Muscle of leg (tissue), 3 donors: ENCODE measurements at regions not wholly inside any gene's neighbourhood (a gene's known extent, or its start where the extent isn't known, plus 50 kb on each side); places are given as distances from the start of the nearest gene placed in this dataset.
A peak's percentile ranks its signal among the peaks of the same experiment; 100 is the strongest.

Experiments
- DNase-seq: peaks from one replicate; pipeline ENCODE4 v3.0.0; 2013
- H3K27ac ChIP-seq: one replicate; pipeline ENCODE4 v1.5.1; 2013; ENCODE audit warnings: mild to moderate bottlenecking, low read length, control low read depth
- H3K27me3 ChIP-seq: one replicate; pipeline ENCODE4 v1.6.1; 2013; ENCODE audit warnings: low read length; ENCODE audit not compliant: control insufficient read depth, insufficient read depth
- H3K36me3 ChIP-seq: one replicate; pipeline ENCODE4 v1.6.1; 2013; ENCODE audit warnings: low read length; ENCODE audit not compliant: control insufficient read depth, insufficient read depth
- H3K4me1 ChIP-seq: one replicate; pipeline ENCODE4 v1.6.1; 2013; ENCODE audit warnings: low read length; ENCODE audit not compliant: control insufficient read depth, insufficient read depth
- H3K4me3 ChIP-seq: one replicate; pipeline ENCODE4 v1.5.1; 2013; ENCODE audit warnings: low read length, control low read depth
- H3K9me3 ChIP-seq: replicated peaks from 2 replicates; pipeline ENCODE4 v1.6.1; 2013; ENCODE audit warnings: low read depth, low read length; ENCODE audit not compliant: control insufficient read depth
- WGBS: methylation state at CpG from one replicate; pipeline ENCODE4 v1.1.5; 2013; ENCODE audit warnings: missing lambda C conversion rate; ENCODE audit not compliant: insufficient coverage; 5-methylcytosine and 5-hydroxymethylcytosine counted together

GRCh38 chr2:164145093-164145987 is 409.5 kb upstream of the FIGN start:
- Histone ChIP-seq H3K27ac (no peak overlapping the region), H3K27me3 (no peaks in the 10 kb centered on the region), H3K4me3 (no peak overlapping the region), H3K9me3 (no peaks in the 10 kb centered on the region), H3K36me3 (no peaks in the 10 kb centered on the region), H3K4me1 (no peaks in the 10 kb centered on the region)
- WGBS = no CpG with 5 or more reads among the region's 3 CpGs
- DNase-seq = no peak

GRCh38 chr2:164143183-164143930 is 407.5 kb upstream of the FIGN start:
- H3K9me3 ChIP-seq = no peaks in the 10 kb centered on the region
- no peak for DNase-seq
- H3K4me3 ChIP-seq = no peak overlapping the region
- H3K4me1 ChIP-seq = no peaks in the 10 kb centered on the region
- no peaks in the 10 kb centered on the region for H3K27me3 ChIP-seq
- H3K27ac ChIP-seq = no peak overlapping the region
- no peaks in the 10 kb centered on the region for H3K36me3 ChIP-seq
- WGBS = 93% methylated on average over 26 of the region's 29 CpGs

GRCh38 chr2:164142755-164143154 is 406.9 kb upstream of the FIGN start:
- no peaks in the 10 kb centered on the region for H3K36me3 ChIP-seq
- DNase-seq = no peak
- H3K4me1 ChIP-seq = no peaks in the 10 kb centered on the region
- H3K9me3 ChIP-seq = no peaks in the 10 kb centered on the region
- 100% methylated on average over 1 of the region's 5 CpGs for WGBS
- no peak overlapping the region for H3K27ac ChIP-seq
- H3K4me3 ChIP-seq = no peak overlapping the region
- H3K27me3 ChIP-seq = no peaks in the 10 kb centered on the region

GRCh38 chr2:164141271-164141670 is 405.5 kb upstream of the FIGN start:
- Histone ChIP-seq H3K4me1 (no peaks in the 10 kb centered on the region), H3K4me3 (no peak overlapping the region), H3K36me3 (no peaks in the 10 kb centered on the region), H3K9me3 (no peaks in the 10 kb centered on the region), H3K27ac (no peak overlapping the region), H3K27me3 (no peaks in the 10 kb centered on the region)
- WGBS = no CpG with 5 or more reads among the region's 1 CpG
- DNase-seq = no peak

- no peaks in the 10 kb centered on the region for H3K27me3 ChIP-seq
- no peak overlapping the region for H3K27ac ChIP-seq
- no peaks in the 10 kb centered on the region for H3K36me3 ChIP-seq
- no peaks in the 10 kb centered on the region for H3K9me3 ChIP-seq
- no peak overlapping the region for H3K4me3 ChIP-seq
- no peaks in the 10 kb centered on the region for H3K4me1 ChIP-seq
- no peak for DNase-seq
- no CpG with 5 or more reads among the region's 4 CpGs for WGBS
Observed at GRCh38 chr2:164138750-164139149, 402.9 kb upstream of the FIGN start.

GRCh38 chr2:164134336-164134735 is 398.5 kb upstream of the FIGN start:
- H3K9me3 ChIP-seq = no peaks in the 10 kb centered on the region
- H3K4me3 ChIP-seq = no peak overlapping the region
- H3K36me3 ChIP-seq = no peaks in the 10 kb centered on the region
- H3K27me3 ChIP-seq = no peaks in the 10 kb centered on the region
- WGBS = no CpG with 5 or more reads among the region's 4 CpGs
- H3K4me1 ChIP-seq = no peaks in the 10 kb centered on the region
- peak; percentile 53 for DNase-seq
- H3K27ac ChIP-seq = no peak overlapping the region

- WGBS = 80% methylated on average over 5 of the region's 9 CpGs
- H3K9me3 ChIP-seq = no peaks in the 10 kb centered on the region
Observed at GRCh38 chr2:164127971-164128527, 392.2 kb upstream of the FIGN start.

GRCh38 chr2:164126960-164127660 is 391.3 kb upstream of the FIGN start:
- no peak overlapping the region for H3K27ac ChIP-seq
- H3K27me3 ChIP-seq = no peaks in the 10 kb centered on the region
- no peak overlapping the region for H3K4me3 ChIP-seq
- WGBS = no CpG with 5 or more reads among the region's 7 CpGs
- DNase-seq = peak; percentile 49
- H3K36me3 ChIP-seq = no peaks in the 10 kb centered on the region
- no peaks in the 10 kb centered on the region for H3K4me1 ChIP-seq
- H3K9me3 ChIP-seq = no peaks in the 10 kb centered on the region

More at GRCh38 chr2:164127971-164128527, 392.2 kb upstream of the FIGN start:
- H3K36me3 ChIP-seq = no peaks in the 10 kb centered on the region
- no peak overlapping the region for H3K4me3 ChIP-seq
- H3K27me3 ChIP-seq = no peaks in the 10 kb centered on the region
- no peaks in the 10 kb centered on the region for H3K4me1 ChIP-seq
- H3K27ac ChIP-seq = no peak overlapping the region
- DNase-seq = no peak

- Histone ChIP-seq H3K27me3 (no peaks in the 10 kb centered on the region), H3K4me3 (no peak overlapping the region), H3K4me1 (no peaks in the 10 kb centered on the region), H3K9me3 (no peaks in the 10 kb centered on the region), H3K27ac (no peak overlapping the region), H3K36me3 (no peaks in the 10 kb centered on the region)
- no CpG with 5 or more reads among the region's 4 CpGs for WGBS
- no peak for DNase-seq
Observed at GRCh38 chr2:164115806-164116205, 380.0 kb upstream of the FIGN start.

GRCh38 chr2:164114937-164115336 is 379.1 kb upstream of the FIGN start:
- Histone ChIP-seq H3K9me3 (no peaks in the 10 kb centered on the region), H3K27ac (no peak overlapping the region), H3K4me1 (no peaks in the 10 kb centered on the region), H3K4me3 (no peak overlapping the region), H3K36me3 (no peaks in the 10 kb centered on the region), H3K27me3 (no peaks in the 10 kb centered on the region)
- no peak for DNase-seq
